GM18873 (cell line): ENCODE measurements at regions not wholly inside any gene's neighbourhood (a gene's known extent, or its start where the extent isn't known, plus 50 kb on each side); places are given as distances from the start of the nearest gene placed in this dataset.
"Not testable (repeated sequence)": the region's sequence is repeated elsewhere in the genome, so short reads cannot be mapped to it uniquely, and the experiment has no call there.

ENCODE experiments used
- ATAC-seq: cut with Tn5 transposase; IDR thresholded peaks from one replicate; pipeline ENCODE4 v1.9.1; 2021; ENCODE audit warnings: mild to moderate bottlenecking, moderate library complexity, moderate number of reproducible peaks; ENCODE audit not compliant: unreplicated experiment, low FRiP score

GRCh38 chr1:192862271-192862670 is 53.4 kb downstream of the RGS2 start:
- ATAC-seq = no peak

GRCh38 chr1:192866241-192866868 is 57.5 kb downstream of the RGS2 start:
- no peak for ATAC-seq

- ATAC-seq = no peak
Observed at GRCh38 chr1:192867180-192867579, 58.3 kb downstream of the RGS2 start.

DNA sequence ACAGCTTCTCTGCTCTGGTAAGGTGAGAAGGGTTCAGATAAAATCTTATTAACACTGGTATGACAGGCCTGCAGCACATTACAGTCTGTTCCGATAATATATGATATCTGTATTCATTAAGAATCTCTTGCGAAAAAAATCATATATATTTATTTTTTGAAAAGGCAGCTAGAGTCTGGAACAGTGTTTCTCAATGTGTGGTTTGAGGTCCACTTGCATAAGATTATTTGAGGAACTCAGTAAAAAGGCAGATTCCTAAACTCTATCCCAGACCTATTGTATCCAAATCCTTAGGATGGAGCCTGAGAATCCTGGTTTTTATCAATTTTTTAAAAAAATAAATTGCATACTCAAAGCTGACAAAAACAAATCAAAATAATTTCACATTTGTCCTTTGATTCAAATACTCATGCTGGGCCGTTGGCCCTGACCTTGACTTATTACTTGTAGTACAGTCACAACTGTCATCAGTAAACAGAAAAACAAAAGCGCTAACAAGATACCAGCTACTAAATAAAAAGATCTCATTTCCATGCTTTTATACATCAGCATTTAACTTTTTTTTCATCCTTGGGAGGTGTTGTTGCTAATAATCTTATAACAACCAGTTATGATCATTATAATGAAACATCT is 60.6 kb downstream of the RGS2 start:
- no peak for ATAC-seq

- no peak for ATAC-seq
Observed at GRCh38 chr1:192872010-192872409, 63.2 kb downstream of the RGS2 start.

- no peak for ATAC-seq
Observed at GRCh38 chr1:192873836-192874235, 65.0 kb downstream of the RGS2 start.

DNA sequence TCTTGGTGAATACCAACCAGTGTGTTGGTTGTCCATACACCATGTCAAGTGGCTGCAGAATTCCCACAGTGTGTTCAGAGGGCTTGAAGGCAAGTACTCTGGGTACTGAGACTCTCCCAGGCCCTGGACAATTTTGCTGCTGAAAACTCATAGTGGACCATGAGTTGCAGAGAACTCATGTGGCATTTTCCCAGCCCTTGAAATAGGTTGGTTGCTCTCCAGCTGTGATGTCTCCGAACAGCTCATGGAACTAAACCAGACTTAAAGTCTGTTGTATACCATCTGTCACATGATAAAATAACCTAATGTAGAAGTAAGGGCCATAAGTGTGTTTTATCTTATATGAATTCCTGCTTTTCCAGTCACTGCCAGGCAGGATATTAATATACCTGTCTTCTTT is 67.8 kb downstream of the RGS2 start:
- no peak for ATAC-seq

- ATAC-seq = no peak
Observed at GRCh38 chr1:192877283-192877886, 68.5 kb downstream of the RGS2 start.

- ATAC-seq = no peak
Observed at GRCh38 chr1:192878249-192878648, 69.4 kb downstream of the RGS2 start.

- ATAC-seq = no peak
Observed at GRCh38 chr1:192879406-192879805, 70.6 kb downstream of the RGS2 start.

DNA sequence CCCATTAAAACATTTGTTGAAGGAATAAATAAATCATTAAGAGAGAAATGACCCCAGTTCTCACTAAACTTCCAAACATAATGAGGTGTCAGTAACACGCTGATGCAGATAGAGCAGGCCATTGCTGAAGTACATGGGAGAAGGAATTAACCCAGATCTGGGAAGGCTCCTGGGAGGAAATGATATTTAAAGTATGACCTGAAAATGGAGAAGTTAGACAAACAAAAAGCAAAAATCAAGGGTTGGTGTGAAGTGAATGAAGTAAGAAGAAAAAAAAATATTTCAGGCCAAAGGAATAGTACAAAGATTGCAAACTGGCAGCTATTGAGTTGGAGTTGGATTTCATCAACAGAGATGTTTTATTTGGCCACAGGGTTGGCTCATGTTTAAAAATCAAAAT is 71.4 kb downstream of the RGS2 start:
- no peak for ATAC-seq

DNA sequence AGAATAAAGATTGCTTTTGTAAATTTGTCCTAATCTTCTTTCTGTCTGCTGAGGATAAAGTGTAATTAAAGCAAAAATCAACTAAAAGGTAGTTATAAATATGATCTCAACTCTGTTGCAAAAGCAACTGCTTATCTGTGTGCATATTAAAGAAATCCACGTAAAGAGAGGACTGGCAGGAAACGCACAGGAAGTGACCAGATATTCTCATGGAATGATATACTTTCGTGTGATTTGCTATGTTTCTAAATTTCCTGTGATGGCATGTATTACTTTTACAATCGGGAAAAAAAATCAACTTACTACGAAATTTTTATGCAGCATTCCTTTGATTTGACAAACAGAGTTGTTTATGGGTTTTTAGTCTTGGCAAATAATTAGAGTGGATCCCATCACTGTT is 75.4 kb downstream of the RGS2 start:
- ATAC-seq = no peak

DNA sequence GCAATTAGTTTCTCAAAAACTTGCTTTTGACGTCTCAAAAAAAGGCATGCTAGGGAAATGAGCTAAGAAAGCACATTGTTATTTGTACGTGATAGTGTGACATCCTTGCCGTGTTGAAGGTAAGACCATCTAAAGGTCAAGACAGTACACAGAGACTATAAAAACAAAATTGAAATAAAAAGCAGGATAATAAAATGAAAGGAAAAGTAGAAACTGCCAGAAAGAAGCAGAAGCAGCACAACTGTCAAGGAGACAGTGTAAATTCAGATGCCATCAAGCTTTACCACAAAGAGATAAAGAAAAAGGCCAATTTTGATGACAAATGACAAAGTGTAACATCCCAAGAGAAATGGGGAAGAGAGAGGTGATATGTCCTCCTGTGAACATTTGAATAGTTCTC is 76.5 kb downstream of the RGS2 start:
- ATAC-seq = not testable (repeated sequence)

GRCh38 chr1:192887426-192887825 is 78.6 kb downstream of the RGS2 start:
- ATAC-seq = no peak

GRCh38 chr1:192888574-192888973 is 79.7 kb downstream of the RGS2 start:
- no peak for ATAC-seq

- no peak for ATAC-seq
Observed at GRCh38 chr1:192889082-192889481, 80.2 kb downstream of the RGS2 start.

GRCh38 chr1:192890134-192890533 is 81.3 kb downstream of the RGS2 start:
- ATAC-seq = no peak

DNA sequence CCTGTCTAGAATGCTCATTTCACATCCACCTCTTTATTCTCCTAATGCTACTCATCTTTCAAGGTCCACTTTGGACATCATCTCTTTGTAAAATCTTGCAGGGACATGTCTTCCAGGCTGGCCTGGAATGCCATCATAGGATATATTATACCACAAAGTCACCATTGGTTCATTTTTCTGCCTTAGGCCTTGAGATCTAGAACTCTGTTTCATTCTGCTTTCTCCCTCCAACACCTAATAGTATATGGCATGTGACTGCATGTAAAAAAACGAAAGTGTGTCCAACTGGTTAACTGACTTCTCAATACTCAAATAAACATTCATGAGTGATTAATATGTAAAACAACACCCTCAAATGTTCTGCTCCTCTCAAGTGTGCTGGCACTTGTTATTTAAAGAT is 84.1 kb downstream of the RGS2 start:
- no peak for ATAC-seq

DNA sequence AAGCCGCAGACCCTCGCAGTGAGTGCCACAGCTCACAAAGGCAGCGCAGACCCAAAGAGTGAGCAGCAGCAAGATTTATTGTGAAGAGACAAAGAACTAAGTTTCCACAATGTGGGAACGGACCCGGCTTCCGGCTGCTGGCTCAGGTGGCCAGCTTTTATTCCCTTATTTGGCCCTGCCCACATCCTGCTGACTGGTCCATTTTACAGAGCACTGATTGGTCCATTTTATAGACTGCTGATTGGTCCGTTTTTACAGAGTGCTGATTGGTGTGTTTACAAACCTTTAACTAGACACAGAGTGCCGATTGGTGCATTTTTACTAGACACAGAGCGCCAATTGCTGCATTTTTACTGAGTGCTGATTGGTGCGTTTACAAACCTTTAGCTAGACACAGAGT is 86.6 kb downstream of the RGS2 start:
- not testable (repeated sequence) for ATAC-seq

DNA sequence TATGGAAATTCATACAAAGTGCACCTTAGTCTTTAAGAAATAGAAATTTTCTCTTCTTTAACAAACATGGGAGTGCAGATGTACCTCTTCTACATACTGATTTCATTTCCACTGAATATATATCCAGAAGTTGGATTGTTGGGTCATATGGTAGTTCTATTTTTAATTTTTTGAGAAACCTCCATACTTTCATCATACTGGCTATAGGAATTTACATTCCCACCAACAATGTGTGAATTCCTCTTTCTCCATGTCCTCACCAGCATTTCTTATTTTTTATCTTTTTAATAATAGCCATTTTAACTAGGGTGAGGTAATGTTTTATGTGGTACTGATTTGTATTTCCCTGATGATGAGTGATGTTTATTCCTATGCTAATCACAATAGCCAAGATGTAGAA is 87.5 kb downstream of the RGS2 start:
- ATAC-seq = no peak

DNA sequence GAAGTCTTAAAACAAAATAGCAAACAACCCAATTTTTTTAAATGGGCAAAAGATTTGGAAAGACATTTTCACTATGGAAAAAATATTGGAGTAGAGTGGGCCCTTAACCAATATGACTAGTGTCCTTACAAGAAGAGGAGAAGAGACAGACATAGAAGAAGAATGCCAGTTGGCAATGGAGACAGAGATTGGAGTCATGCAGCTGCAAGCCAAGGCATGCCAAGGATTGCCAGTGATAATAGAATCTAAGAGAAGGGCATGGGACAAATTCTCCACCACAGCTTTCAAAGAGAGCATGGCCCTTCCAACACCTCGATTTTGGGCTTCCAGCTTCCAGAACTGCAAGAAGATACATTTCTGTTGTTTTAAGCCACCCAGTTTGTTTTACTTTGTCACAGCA is 92.7 kb downstream of the RGS2 start:
- ATAC-seq = no peak

DNA sequence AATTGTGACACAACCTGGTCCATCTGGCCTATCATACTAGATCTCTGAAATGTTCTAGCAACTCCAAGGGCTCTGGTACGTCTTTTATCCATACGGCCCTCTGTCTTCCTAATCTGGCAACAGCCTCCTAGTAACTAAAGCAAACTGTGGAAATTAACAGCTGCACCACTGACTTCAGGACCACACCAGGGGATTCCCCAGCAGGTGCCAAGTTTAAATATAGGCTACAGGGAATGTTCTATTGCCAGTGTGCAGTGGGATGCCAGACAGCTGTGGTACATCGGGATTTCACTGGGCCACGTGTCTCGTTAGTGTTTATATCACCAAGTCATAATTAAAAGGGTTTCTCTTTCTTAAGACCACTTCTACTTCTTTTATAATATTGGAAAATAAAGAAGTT is 94.3 kb downstream of the RGS2 start:
- ATAC-seq = no peak
